GM06990 (cell line): ENCODE measurements at regions not wholly inside any gene's neighbourhood (a gene's known extent, or its start where the extent isn't known, plus 50 kb on each side); places are given as distances from the start of the nearest gene placed in this dataset.

ENCODE experiments used
- DNase-seq: peaks from one replicate; pipeline ENCODE4 v3.0.0-alpha.2; 2011; ENCODE audit not compliant: insufficient read length; ENCODE audit errors: extremely low read depth
- H3K27me3 ChIP-seq: replicated peaks from 2 replicates; pipeline ENCODE4 v1.6.0; 2011; ENCODE audit warnings: low read length; ENCODE audit not compliant: control insufficient read depth, insufficient read depth
- H3K36me3 ChIP-seq: 2 replicates; pipeline ENCODE4 v1.5.1; 2011; ENCODE audit warnings: low read length; ENCODE audit not compliant: control insufficient read depth, insufficient read depth
- H3K4me3 ChIP-seq: replicated peaks from 2 replicates; pipeline ENCODE4 v1.5.1; 2011; ENCODE audit warnings: low read depth, mild to moderate bottlenecking, control low read depth, low read length
- TF ChIP-seq, protein P1 (sequence below): IDR thresholded peaks from 2 replicates; pipeline ENCODE4 v1.5.1; 2011; ENCODE audit warnings: low read length, control low read depth, mild to moderate bottlenecking, inconsistent platforms; ENCODE audit not compliant: insufficient read depth, poor library complexity, severe bottlenecking

- Histone ChIP-seq H3K36me3 (no peaks in the 10 kb centered on the region), H3K27me3 (no peaks in the 10 kb centered on the region), H3K4me3 (no peak overlapping the region)
- TF ChIP-seq, protein P1, sequence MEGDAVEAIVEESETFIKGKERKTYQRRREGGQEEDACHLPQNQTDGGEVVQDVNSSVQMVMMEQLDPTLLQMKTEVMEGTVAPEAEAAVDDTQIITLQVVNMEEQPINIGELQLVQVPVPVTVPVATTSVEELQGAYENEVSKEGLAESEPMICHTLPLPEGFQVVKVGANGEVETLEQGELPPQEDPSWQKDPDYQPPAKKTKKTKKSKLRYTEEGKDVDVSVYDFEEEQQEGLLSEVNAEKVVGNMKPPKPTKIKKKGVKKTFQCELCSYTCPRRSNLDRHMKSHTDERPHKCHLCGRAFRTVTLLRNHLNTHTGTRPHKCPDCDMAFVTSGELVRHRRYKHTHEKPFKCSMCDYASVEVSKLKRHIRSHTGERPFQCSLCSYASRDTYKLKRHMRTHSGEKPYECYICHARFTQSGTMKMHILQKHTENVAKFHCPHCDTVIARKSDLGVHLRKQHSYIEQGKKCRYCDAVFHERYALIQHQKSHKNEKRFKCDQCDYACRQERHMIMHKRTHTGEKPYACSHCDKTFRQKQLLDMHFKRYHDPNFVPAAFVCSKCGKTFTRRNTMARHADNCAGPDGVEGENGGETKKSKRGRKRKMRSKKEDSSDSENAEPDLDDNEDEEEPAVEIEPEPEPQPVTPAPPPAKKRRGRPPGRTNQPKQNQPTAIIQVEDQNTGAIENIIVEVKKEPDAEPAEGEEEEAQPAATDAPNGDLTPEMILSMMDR, result no peak
- DNase-seq, result no peak
These were observed 371.3 kb downstream of the SLC4A3 start for GRCh38 chr2:219998714-219999227.

DNA sequence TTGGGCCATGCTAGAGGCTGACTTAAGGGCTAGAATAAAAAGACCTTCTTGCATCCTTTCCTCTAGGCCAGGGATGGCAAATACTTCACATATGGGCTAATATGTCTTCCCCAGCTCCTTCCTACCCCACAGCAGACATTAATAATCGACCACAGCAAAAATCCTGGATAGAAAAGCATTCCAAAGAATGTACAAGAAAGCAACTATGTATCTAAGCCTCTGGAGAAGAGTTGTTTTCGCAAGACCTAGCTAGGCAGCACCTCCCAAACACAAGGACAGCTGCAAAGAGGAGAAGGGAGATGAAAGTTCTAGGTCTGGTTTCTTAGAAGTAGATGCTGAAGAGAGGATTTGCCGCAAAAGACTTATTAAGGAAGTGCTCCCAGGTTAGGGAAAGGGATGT lies 372.6 kb downstream of the SLC4A3 start:
- no peaks in the 10 kb centered on the region for H3K36me3 ChIP-seq
- H3K4me3 ChIP-seq, result no peak overlapping the region
- TF ChIP-seq, protein P1, result no peak
- DNase-seq, result no peak
- H3K27me3 ChIP-seq, result no peaks in the 10 kb centered on the region

DNA sequence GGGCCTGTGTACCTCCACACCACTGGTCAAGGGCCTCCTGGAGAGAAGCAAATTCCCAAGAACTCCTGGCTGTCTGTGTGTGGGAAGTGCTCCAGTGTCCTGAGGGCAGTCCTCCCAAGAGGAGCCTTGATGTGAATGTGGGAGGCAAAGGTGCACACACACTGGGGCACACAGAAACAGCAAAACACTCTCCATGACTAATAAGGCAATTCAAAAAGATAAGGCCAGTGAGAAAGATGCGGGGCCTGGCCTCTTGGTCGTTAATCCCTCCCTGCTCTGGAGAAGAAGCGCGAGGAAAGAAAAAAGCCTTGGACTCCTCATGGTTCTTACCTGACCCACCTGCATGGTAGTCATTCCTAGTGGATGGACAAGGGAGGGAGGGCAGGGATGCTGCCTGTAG lies 373.2 kb downstream of the SLC4A3 start:
- no peak for DNase-seq
- Histone ChIP-seq H3K36me3 (no peaks in the 10 kb centered on the region), H3K4me3 (no peak overlapping the region), H3K27me3 (no peaks in the 10 kb centered on the region)
- TF ChIP-seq, protein P1, result no peak

DNA sequence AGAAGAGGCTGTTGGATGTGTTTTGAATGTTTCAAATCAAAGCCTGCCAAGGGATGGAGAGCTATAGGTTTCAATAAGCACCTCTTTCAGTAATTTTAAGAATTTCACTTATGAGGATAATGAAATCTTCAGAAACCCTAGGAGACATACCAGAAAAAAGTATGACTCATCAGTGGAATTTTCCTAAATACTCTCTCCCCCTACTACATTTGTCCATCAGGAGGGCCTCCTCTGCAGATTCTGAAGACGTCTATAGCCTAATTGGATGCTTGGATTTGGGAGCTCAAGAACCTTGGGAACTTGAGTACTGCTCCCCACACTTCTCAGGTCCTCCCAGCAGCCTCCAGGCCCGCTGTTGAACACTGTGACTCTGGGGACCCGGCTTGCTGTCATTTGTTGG lies 374.3 kb downstream of the SLC4A3 start:
- TF ChIP-seq, protein P1, result no peak
- Histone ChIP-seq H3K36me3 (no peaks in the 10 kb centered on the region), H3K27me3 (no peaks in the 10 kb centered on the region), H3K4me3 (no peak overlapping the region)
- DNase-seq, result no peak

GRCh38 chr2:220002251-220002650 lies 374.8 kb downstream of the SLC4A3 start:
- Histone ChIP-seq H3K36me3 (no peaks in the 10 kb centered on the region), H3K4me3 (no peak overlapping the region), H3K27me3 (no peaks in the 10 kb centered on the region)
- TF ChIP-seq, protein P1, result no peak
- DNase-seq, result no peak

DNA sequence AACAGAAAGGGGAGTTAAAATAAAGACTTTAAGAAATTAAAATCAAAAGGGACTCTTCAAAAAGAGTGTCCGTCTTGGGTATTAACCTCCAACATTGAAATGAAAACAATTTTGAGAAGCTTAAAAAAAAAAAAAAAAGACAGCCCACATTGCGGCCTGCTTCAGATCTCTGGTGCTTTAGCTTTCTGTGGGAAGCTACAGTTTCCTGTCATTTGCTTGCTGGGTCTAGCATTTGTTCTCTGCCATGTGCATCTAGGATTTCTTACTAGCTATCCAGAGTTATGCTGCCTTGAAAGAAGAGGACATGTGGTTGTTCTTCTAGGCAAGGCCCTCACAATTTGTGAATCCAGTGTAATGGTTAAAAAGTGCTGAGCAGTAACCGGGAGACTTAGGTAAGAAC lies 375.3 kb downstream of the SLC4A3 start:
- Histone ChIP-seq H3K27me3 (no peaks in the 10 kb centered on the region), H3K4me3 (no peak overlapping the region), H3K36me3 (no peaks in the 10 kb centered on the region)
- TF ChIP-seq, protein P1, result no peak
- DNase-seq, result no peak
